Cardiac muscle cell (in vitro differentiated cells and primary cell): ENCODE measurements at regions not wholly inside any gene's neighbourhood (a gene's known extent, or its start where the extent isn't known, plus 50 kb on each side); places are given as distances from the start of the nearest gene placed in this dataset.
A peak's percentile ranks its signal among the peaks of the same experiment; 100 is the strongest.

Source experiments
- DNase-seq, 2 donors: peaks; one replicate each; pipeline versions ENCODE4 v3.0.0 to v3.0.0-alpha.2; 2010 to 2017; ENCODE audit warnings: low read depth in 1 of 2, low spot score in 1 of 2
- H3K27ac ChIP-seq: fragments of 200-600 bp; sonication (generic); 2 replicates; pipeline ENCODE4 v1.5.1; 2016
- H3K27me3 ChIP-seq: fragments of 200-600 bp; sonication (generic); 2 replicates; pipeline ENCODE4 v1.6.0; 2016; ENCODE audit warnings: control low read depth
- H3K36me3 ChIP-seq: fragments of 200-600 bp; sonication (generic); 2 replicates; pipeline ENCODE4 v1.5.1; 2016; ENCODE audit warnings: control low read depth
- H3K4me1 ChIP-seq: fragments of 200-600 bp; sonication (generic); 2 replicates; pipeline ENCODE4 v1.8.1; 2017; ENCODE audit warnings: low read depth, mild to moderate bottlenecking, mixed run types
- H3K4me3 ChIP-seq: fragments of 200-600 bp; sonication (generic); 2 replicates; pipeline ENCODE4 v1.5.1; 2016; ENCODE audit warnings: mild to moderate bottlenecking
- H3K9me3 ChIP-seq: fragments of 200-600 bp; sonication (generic); 2 replicates; pipeline ENCODE4 v1.5.1; 2017; ENCODE audit warnings: low read depth, mild to moderate bottlenecking, control low read depth
- TF ChIP-seq, protein P1 (sequence below): IDR thresholded peaks from 2 replicates; pipeline ENCODE4 v1.5.1; 2012; ENCODE audit warnings: low read depth, mild to moderate bottlenecking, low read length

DNA sequence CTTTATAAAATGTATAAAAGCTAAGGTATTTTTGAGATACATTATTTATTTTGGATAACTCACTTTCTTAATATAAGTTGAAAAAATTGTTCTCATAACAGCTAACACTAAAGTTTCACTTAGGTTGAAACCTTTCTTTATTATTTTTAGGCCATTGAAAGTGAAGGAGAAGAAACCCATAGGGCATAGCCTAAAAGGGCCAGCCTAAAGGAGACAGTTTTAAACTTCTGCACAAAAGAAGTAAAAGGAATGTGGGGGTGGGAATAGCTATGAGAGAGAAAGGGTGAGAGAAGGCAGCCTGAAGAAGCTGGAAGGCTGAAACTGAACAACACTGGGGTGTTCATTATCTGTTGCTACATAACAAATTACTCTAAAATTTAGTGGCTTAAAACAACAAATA, 57.6 kb upstream of the RAPGEF2 start:
- H3K9me3 ChIP-seq = no peaks in the 10 kb centered on the region
- TF ChIP-seq, protein P1, sequence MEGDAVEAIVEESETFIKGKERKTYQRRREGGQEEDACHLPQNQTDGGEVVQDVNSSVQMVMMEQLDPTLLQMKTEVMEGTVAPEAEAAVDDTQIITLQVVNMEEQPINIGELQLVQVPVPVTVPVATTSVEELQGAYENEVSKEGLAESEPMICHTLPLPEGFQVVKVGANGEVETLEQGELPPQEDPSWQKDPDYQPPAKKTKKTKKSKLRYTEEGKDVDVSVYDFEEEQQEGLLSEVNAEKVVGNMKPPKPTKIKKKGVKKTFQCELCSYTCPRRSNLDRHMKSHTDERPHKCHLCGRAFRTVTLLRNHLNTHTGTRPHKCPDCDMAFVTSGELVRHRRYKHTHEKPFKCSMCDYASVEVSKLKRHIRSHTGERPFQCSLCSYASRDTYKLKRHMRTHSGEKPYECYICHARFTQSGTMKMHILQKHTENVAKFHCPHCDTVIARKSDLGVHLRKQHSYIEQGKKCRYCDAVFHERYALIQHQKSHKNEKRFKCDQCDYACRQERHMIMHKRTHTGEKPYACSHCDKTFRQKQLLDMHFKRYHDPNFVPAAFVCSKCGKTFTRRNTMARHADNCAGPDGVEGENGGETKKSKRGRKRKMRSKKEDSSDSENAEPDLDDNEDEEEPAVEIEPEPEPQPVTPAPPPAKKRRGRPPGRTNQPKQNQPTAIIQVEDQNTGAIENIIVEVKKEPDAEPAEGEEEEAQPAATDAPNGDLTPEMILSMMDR = no peak
- no peaks in the 10 kb centered on the region for H3K36me3 ChIP-seq
- peaks cover 13% of the 10 kb centered on the region for H3K4me1 ChIP-seq
- DNase-seq = no peak
- H3K27ac ChIP-seq = no peak overlapping the region
- H3K4me3 ChIP-seq = no peak overlapping the region
- no peaks in the 10 kb centered on the region for H3K27me3 ChIP-seq

DNA sequence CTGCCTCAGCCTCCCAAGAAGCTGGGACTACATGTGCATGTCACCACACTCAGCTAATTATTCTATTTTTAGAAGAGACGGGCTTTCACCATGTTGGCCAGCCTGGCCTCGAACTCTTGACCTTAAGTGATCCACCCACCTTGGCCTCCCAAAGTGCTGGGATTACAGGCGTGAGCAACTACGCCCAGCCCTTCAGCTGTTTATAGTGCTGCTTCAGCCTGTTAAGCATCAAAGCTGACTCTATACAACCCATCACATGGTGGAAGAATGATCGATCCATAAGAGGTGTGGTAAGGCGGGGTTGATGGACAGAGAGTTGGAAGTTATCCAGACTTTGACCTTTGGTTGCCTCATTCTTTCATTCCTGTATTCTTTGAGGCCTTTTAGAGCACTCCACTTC, 56.2 kb upstream of the RAPGEF2 start:
- H3K4me3 ChIP-seq = no peak overlapping the region

DNA sequence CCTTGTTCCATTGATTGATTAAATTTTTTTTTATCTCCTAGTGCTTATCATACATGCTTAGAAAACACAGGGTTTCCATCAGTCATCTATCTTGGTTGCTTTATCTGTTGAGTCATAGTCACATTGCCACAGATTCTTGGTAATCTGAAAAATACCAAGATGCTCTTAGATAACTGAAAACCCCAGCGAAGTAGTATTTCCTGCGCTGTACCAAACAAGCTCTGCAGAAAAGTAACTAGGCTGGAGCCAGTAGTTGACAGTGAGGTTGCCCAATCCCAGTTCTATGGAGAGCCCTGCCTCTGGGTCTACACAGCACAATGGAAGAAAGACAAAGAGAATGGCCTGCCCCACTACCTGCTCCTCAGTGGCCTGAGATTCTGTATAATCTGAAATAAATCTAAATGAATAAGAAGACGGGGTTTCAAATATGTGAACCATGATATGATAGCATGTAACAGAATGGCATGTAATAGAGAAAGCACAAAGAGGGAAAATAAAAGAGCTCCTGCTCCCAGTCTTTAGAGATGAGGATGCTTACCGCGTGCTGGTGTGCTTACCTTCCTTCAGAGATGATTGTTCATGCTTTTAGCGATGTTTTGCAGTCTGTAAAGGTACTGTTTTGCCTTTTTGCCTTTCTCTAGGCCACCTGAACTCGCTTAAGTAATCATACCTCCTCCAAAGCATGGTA, 55.3 kb upstream of the RAPGEF2 start:
- peak in 1 of 2 donors; percentile 71 for DNase-seq
- Histone ChIP-seq H3K27me3 (no peaks in the 10 kb centered on the region), H3K9me3 (no peaks in the 10 kb centered on the region), H3K27ac (no peak overlapping the region), H3K4me3 (no peak overlapping the region), H3K4me1 (peaks cover 5% of the 10 kb centered on the region), H3K36me3 (no peaks in the 10 kb centered on the region)
- TF ChIP-seq, protein P1 = no peak

More for the DNA sequence above, 56.2 kb upstream of the RAPGEF2 start:
- Histone ChIP-seq H3K4me1 (peaks cover 13% of the 10 kb centered on the region), H3K27me3 (no peaks in the 10 kb centered on the region), H3K36me3 (no peaks in the 10 kb centered on the region), H3K9me3 (no peaks in the 10 kb centered on the region), H3K27ac (no peak overlapping the region)
- DNase-seq = peak in 1 of 2 donors; percentile 6
- TF ChIP-seq, protein P1 = no peak

DNA sequence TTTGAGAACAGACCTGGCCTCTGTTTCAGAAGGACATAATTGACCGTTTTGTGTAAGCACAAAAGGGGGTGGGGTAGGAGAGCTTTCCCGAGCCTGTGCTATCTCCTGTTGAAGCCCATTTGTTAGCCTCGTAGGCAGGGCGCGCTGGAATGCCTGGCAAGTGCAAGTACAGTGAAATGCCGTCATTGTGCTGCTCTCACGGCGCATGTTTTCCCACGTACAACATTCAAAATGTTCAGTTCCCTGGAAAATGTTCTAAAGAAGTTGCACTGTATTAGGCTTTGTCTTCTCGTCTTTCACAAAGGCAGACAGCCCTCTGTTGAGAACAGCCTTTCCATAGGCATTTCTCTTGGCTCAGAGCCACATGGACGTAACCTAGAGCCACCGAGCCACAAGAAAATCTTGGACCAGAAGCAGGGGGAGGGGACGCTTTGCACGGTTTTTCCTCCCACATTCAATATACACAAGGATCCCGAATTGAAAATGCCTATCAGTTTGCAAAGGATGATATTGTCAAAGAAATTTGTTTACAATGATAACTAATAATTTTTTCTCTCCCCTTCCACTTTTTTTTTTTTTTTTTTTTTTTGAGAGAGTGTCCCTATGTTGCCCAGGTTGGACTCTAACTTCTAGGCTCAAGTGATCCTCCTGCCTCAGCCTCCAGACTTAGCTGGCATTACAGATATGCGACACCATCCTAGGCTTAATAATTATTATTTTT, 54.6 kb upstream of the RAPGEF2 start:
- H3K4me3 ChIP-seq = no peak overlapping the region
- no peaks in the 10 kb centered on the region for H3K36me3 ChIP-seq
- DNase-seq = peak; percentile 33 to 88
- no peaks in the 10 kb centered on the region for H3K27me3 ChIP-seq
- H3K4me1 ChIP-seq = peaks cover 5% of the 10 kb centered on the region
- no peak overlapping the region for H3K27ac ChIP-seq
- TF ChIP-seq, protein P1 = no peak
- no peaks in the 10 kb centered on the region for H3K9me3 ChIP-seq

DNA sequence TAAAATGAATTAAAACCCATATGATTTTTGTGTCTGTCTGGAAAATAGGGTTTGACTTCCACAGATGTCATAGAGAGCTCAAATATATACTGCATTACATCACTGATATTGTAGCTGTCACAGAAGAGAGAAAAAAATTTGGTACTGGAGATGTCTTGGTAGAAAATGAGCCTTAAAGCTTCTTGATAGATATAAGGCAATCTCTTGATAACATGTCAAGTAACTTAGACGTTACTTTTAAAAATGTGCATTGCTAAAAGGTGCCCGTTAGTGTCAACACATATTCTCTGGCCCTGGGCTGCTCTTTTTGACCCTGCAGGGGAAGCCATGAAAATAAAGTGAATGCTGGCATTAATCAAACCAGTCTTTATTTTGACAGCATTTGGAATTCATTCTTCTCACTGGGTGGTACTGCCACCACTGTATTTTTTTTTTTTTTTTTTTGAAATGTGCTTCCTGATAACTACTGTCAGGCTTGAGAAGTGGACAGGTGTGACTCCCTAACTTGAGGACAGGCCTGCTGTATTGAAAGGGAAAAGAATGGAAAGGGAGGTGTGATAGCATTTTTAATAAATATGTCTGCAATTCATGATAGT, 53.0 kb upstream of the RAPGEF2 start:
- DNase-seq = no peak
- Histone ChIP-seq H3K27me3 (no peaks in the 10 kb centered on the region), H3K9me3 (no peaks in the 10 kb centered on the region), H3K27ac (no peak overlapping the region), H3K4me1 (peaks cover 5% of the 10 kb centered on the region), H3K36me3 (no peaks in the 10 kb centered on the region), H3K4me3 (no peak overlapping the region)
- TF ChIP-seq, protein P1 = no peak
